KMS-11 (cell line): ENCODE measurements at regions not wholly inside any gene's neighbourhood (a gene's known extent, or its start where the extent isn't known, plus 50 kb on each side); places are given as distances from the start of the nearest gene placed in this dataset.

Experiments
- H2AFZ ChIP-seq: fragments of 200-600 bp; sonication (generic); 2 replicates; pipeline ENCODE4 v1.6.1; 2016; ENCODE audit warnings: antibody characterized with exemption, mixed run types, low read depth
- H3K27ac ChIP-seq: fragments of 200-600 bp; sonication (generic); 2 replicates; pipeline ENCODE4 v1.6.1; 2016; ENCODE audit warnings: mild to moderate bottlenecking, mixed run types
- H3K27me3 ChIP-seq: fragments of 200-600 bp; sonication (generic); 2 replicates; pipeline ENCODE4 v1.6.1; 2017; ENCODE audit warnings: mild to moderate bottlenecking, low read depth, mixed run types, moderate library complexity; ENCODE audit not compliant: insufficient read depth
- H3K36me3 ChIP-seq: fragments of 200-600 bp; sonication (generic); 2 replicates; pipeline ENCODE4 v1.6.1; 2017; ENCODE audit warnings: mild to moderate bottlenecking, mixed run types; ENCODE audit not compliant: insufficient read depth
- H3K4me1 ChIP-seq: fragments of 200-600 bp; sonication (generic); 2 replicates; pipeline ENCODE4 v1.6.1; 2016; ENCODE audit warnings: mild to moderate bottlenecking, low read depth, mixed run types; ENCODE audit not compliant: poor library complexity, severe bottlenecking
- H3K4me2 ChIP-seq: fragments of 200-600 bp; sonication (generic); 2 replicates; pipeline ENCODE4 v1.7.0; 2016; ENCODE audit warnings: mild to moderate bottlenecking, mixed run types
- H3K4me3 ChIP-seq: fragments of 200-600 bp; sonication (generic); IDR thresholded peaks from 2 replicates; pipeline ENCODE4 v1.6.1; 2017; ENCODE audit warnings: low read depth, low read length, mixed read lengths; ENCODE audit not compliant: insufficient read depth
- H3K79me2 ChIP-seq: fragments of 200-600 bp; sonication (generic); 2 replicates; pipeline ENCODE4 v1.6.1; 2016; ENCODE audit warnings: low read depth, mixed run types; ENCODE audit not compliant: insufficient read depth
- H3K9ac ChIP-seq: fragments of 200-600 bp; sonication (generic); 2 replicates; pipeline ENCODE4 v1.6.1; 2016; ENCODE audit warnings: mild to moderate bottlenecking, mixed run types
- H4K20me1 ChIP-seq: fragments of 200-600 bp; sonication (generic); 2 replicates; pipeline ENCODE4 v1.6.1; 2016; ENCODE audit warnings: mild to moderate bottlenecking, mixed run types; ENCODE audit not compliant: insufficient read depth
- CTCF ChIP-seq: fragments of 200-600 bp; sonication (generic); conservative IDR thresholded peaks from 2 replicates; pipeline ENCODE4 v1.6.1; 2017; ENCODE audit warnings: low read depth, mild to moderate bottlenecking, antibody characterized with exemption, low read length, moderate library complexity, mixed read lengths

- H3K4me1 ChIP-seq: peaks cover under 1% of the 10 kb centered on the region
- no peaks in the 10 kb centered on the region for H3K79me2 ChIP-seq
- no peak overlapping the region for H3K9ac ChIP-seq
- TF ChIP-seq CTCF: no peak
- H3K27ac ChIP-seq: no peak overlapping the region
- no peak overlapping the region for H3K4me2 ChIP-seq
- H3K27me3 ChIP-seq: no peaks in the 10 kb centered on the region
- H4K20me1 ChIP-seq: no peaks in the 10 kb centered on the region
- no peak overlapping the region for H3K4me3 ChIP-seq
- no peaks in the 10 kb centered on the region for H3K36me3 ChIP-seq
- H2AFZ ChIP-seq: no peak overlapping the region
Observed at GRCh38 chr17:56710986-56711385, 117.5 kb downstream of the NOG start.

- Histone ChIP-seq H4K20me1 (no peaks in the 10 kb centered on the region), H3K4me1 (peaks cover 3% of the 10 kb centered on the region), H3K36me3 (no peaks in the 10 kb centered on the region), H3K4me3 (no peak overlapping the region), H3K27ac (no peak overlapping the region), H3K4me2 (no peak overlapping the region), H3K79me2 (no peaks in the 10 kb centered on the region), H3K27me3 (no peaks in the 10 kb centered on the region), H3K9ac (no peak overlapping the region), H2AFZ (peak overlapping the region; percentile 0; the same call in 1 of the 2 replicates)
- TF ChIP-seq CTCF: peak; percentile 93
Observed at GRCh38 chr17:56715613-56716357, 117.9 kb downstream of the C17orf67 start.

- Histone ChIP-seq H3K4me2 (no peak overlapping the region), H3K27ac (no peak overlapping the region), H4K20me1 (no peaks in the 10 kb centered on the region), H3K79me2 (no peaks in the 10 kb centered on the region), H3K4me3 (no peak overlapping the region), H2AFZ (no peak overlapping the region), H3K27me3 (no peaks in the 10 kb centered on the region; the same call in 1 of the 2 replicates), H3K4me1 (peaks cover 3% of the 10 kb centered on the region), H3K36me3 (no peaks in the 10 kb centered on the region), H3K9ac (no peak overlapping the region)
- no peak for TF ChIP-seq CTCF
Observed at GRCh38 chr17:56717471-56717870, 116.2 kb downstream of the C17orf67 start.

GRCh38 chr17:56718515-56718914 is 115.2 kb downstream of the C17orf67 start:
- TF ChIP-seq CTCF: no peak
- no peaks in the 10 kb centered on the region for H4K20me1 ChIP-seq
- H3K4me1 ChIP-seq: peaks cover 3% of the 10 kb centered on the region
- no peak overlapping the region for H3K27ac ChIP-seq
- no peak overlapping the region for H3K4me3 ChIP-seq
- no peak overlapping the region for H2AFZ ChIP-seq
- H3K27me3 ChIP-seq: no peaks in the 10 kb centered on the region; the same call in 1 of the 2 replicates
- H3K79me2 ChIP-seq: no peaks in the 10 kb centered on the region
- no peak overlapping the region for H3K9ac ChIP-seq
- no peaks in the 10 kb centered on the region for H3K36me3 ChIP-seq
- no peak overlapping the region for H3K4me2 ChIP-seq
